Gastrocnemius medialis (tissue), 4 donors: ENCODE measurements at regions not wholly inside any gene's neighbourhood (a gene's known extent, or its start where the extent isn't known, plus 50 kb on each side); places are given as distances from the start of the nearest gene placed in this dataset.

Experiments
- ATAC-seq, 2 donors: fragments of 150-250 bp; one replicate each; pipeline ENCODE4 v1.9.1; 2016
- DNase-seq, 2 donors: peaks; one replicate each; pipeline ENCODE4 v3.0.0-alpha.2; 2019
- H3K27ac ChIP-seq, 4 donors: fragments of 200-600 bp; sonication (generic); 1 replicate in 1 of 4; 2 replicates in 3 of 4; pipeline ENCODE4 v1.5.1; 2016 to 2018; ENCODE audit warnings: mild to moderate bottlenecking in 2 of 4, moderate library complexity in 1 of 4
- H3K27me3 ChIP-seq, 3 donors: fragments of 200-600 bp; sonication (generic) in 2 of 3; 1 replicate in 1 of 3; 2 replicates in 2 of 3; pipeline versions ENCODE4 v1.5.1 to v1.6.0; 2016 to 2019; ENCODE audit warnings: mild to moderate bottlenecking in 1 of 3, moderate library complexity in 1 of 3
- H3K36me3 ChIP-seq, 2 donors: fragments of 200-600 bp; sonication (generic) in 1 of 2; one replicate each; pipeline ENCODE4 v1.5.1; 2017 to 2018
- H3K4me1 ChIP-seq, 2 donors: fragments of 200-600 bp; sonication (generic) in 1 of 2; one replicate each; pipeline ENCODE4 v1.5.1; 2016 to 2017; ENCODE audit warnings: mild to moderate bottlenecking in 2 of 2
- H3K4me3 ChIP-seq, 4 donors: fragments of 200-600 bp; sonication (generic) in 3 of 4; 1 replicate in 1 of 4; 2 replicates in 3 of 4; pipeline ENCODE4 v1.5.1; 2016 to 2019; ENCODE audit warnings: mild to moderate bottlenecking in 2 of 4
- H3K9me3 ChIP-seq, 3 donors: fragments of 200-600 bp; sonication (generic) in 2 of 3; 1 replicate in 1 of 3; 2 replicates in 2 of 3; pipeline ENCODE4 v1.5.1; 2016 to 2019
- POLR2A ChIP-seq, 2 donors: fragments of 450-650 bp; IDR thresholded peaks; one replicate each; pipeline ENCODE4 v1.6.1; 2017; ENCODE audit warnings: antibody characterized with exemption in 2 of 2, mild to moderate bottlenecking in 2 of 2, moderate library complexity in 2 of 2
- in situ Hi-C, 4 donors: fragments of 200-750 bp; cut with MboI; loops; one replicate each; pipeline versions ENCODE4 v1.15.0 to v1.8.0; 2017; ENCODE audit warnings: low sequenced_read_pairs in 4 of 4
- intact Hi-C: fragments of 100-400 bp; cut with DNase I; formaldehyde crosslinking; loops from one replicate; pipeline ENCODE4 v1.15.1; 2023; ENCODE audit warnings: low total_unique reads
- TF ChIP-seq, protein P1 (sequence below), 5 experiments: fragments of 450-650 bp in 3 of 5; fragments of 200-600 bp in 2 of 5; sonication (generic) in 2 of 5; IDR thresholded peaks in 4 of 5; conservative IDR thresholded peaks in 1 of 5; 1 replicate in 4 of 5; 2 replicates in 1 of 5; pipeline ENCODE4 v1.5.1; 2016 to 2019; ENCODE audit warnings: antibody characterized with exemption in 5 of 5, mild to moderate bottlenecking in 3 of 5, moderate library complexity in 3 of 5

DNA sequence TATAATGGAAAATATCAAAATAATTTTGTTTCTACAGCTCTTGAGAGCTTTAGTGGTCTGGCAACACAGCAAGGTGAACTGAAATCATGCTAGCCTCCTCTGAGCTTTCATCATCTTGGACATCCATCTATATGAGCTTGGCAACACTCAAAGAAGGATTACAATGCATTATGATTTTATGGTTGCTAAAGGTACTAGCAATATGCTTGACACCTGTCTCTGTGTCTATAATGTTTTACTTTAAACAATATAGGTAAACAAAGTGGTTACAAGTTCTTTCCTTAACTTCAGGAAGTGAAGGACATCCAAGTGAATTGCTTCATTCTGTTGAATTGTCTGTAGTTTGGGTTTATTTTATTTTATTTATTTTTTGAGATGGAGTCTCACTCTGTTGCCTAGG lies 203.7 kb upstream of the RRP15 start:
- intact Hi-C loops, result no loop called here
- TF ChIP-seq, protein P1, sequence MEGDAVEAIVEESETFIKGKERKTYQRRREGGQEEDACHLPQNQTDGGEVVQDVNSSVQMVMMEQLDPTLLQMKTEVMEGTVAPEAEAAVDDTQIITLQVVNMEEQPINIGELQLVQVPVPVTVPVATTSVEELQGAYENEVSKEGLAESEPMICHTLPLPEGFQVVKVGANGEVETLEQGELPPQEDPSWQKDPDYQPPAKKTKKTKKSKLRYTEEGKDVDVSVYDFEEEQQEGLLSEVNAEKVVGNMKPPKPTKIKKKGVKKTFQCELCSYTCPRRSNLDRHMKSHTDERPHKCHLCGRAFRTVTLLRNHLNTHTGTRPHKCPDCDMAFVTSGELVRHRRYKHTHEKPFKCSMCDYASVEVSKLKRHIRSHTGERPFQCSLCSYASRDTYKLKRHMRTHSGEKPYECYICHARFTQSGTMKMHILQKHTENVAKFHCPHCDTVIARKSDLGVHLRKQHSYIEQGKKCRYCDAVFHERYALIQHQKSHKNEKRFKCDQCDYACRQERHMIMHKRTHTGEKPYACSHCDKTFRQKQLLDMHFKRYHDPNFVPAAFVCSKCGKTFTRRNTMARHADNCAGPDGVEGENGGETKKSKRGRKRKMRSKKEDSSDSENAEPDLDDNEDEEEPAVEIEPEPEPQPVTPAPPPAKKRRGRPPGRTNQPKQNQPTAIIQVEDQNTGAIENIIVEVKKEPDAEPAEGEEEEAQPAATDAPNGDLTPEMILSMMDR (IDR thresholded peaks at IDR 0.05 in 4 of 5, conservative IDR thresholded peaks at IDR 0.05 in 1 of 5), result no peak
- TF ChIP-seq POLR2A (IDR thresholded peaks at IDR 0.05), result no peak
- ATAC-seq (no peak), DNase-seq (no peak)
- Histone ChIP-seq H3K27ac (no peak overlapping the region), H3K36me3 (no peaks in the 10 kb centered on the region), H3K4me1 (no peaks in the 10 kb centered on the region), H3K27me3 (no peaks in the 10 kb centered on the region), H3K9me3 (no peaks in the 10 kb centered on the region), H3K4me3 (no peak overlapping the region)
- in situ Hi-C loops, result no loop called here

GRCh38 chr1:218090459-218090858 lies 194.6 kb upstream of the RRP15 start:
- Histone ChIP-seq H3K9me3 (no peaks in the 10 kb centered on the region), H3K4me3 (no peak overlapping the region), H3K27me3 (no peaks in the 10 kb centered on the region), H3K4me1 (no peaks in the 10 kb centered on the region), H3K36me3 (no peaks in the 10 kb centered on the region), H3K27ac (no peak overlapping the region)
- TF ChIP-seq, protein P1 (IDR thresholded peaks at IDR 0.05 in 4 of 5, conservative IDR thresholded peaks at IDR 0.05 in 1 of 5), result no peak
- ATAC-seq (no peak), DNase-seq (no peak)
- in situ Hi-C loops, result no loop called here
- intact Hi-C loops, result no loop called here

- in situ Hi-C loops, result no loop called here
Observed at GRCh38 chr1:218101409-218101808, 183.7 kb upstream of the RRP15 start.

GRCh38 chr1:218108034-218108433 lies 177.1 kb upstream of the RRP15 start:
- no peak for TF ChIP-seq POLR2A (IDR thresholded peaks at IDR 0.05)
- TF ChIP-seq, protein P1 (IDR thresholded peaks at IDR 0.05 in 4 of 5, conservative IDR thresholded peaks at IDR 0.05 in 1 of 5), result no peak
- H3K9me3 ChIP-seq, result no peaks in the 10 kb centered on the region
- H3K36me3 ChIP-seq, result no peaks in the 10 kb centered on the region
- H3K27me3 ChIP-seq, result no peaks in the 10 kb centered on the region
- no peak overlapping the region for H3K4me3 ChIP-seq
- intact Hi-C loops (no loop called here), in situ Hi-C loops (no loop called here)
- no peaks in the 10 kb centered on the region for H3K4me1 ChIP-seq
- no peak for ATAC-seq
- no peak for DNase-seq
- H3K27ac ChIP-seq, result no peak overlapping the region

More at GRCh38 chr1:218101409-218101808, 183.7 kb upstream of the RRP15 start:
- Histone ChIP-seq H3K27ac (no peak overlapping the region), H3K4me3 (no peak overlapping the region), H3K27me3 (no peaks in the 10 kb centered on the region), H3K9me3 (no peaks in the 10 kb centered on the region), H3K36me3 (no peaks in the 10 kb centered on the region), H3K4me1 (no peaks in the 10 kb centered on the region)
- ATAC-seq (no peak), DNase-seq (no peak)
- TF ChIP-seq POLR2A (IDR thresholded peaks at IDR 0.05), result no peak
- TF ChIP-seq, protein P1 (IDR thresholded peaks at IDR 0.05 in 4 of 5, conservative IDR thresholded peaks at IDR 0.05 in 1 of 5), result no peak
- intact Hi-C loops, result no loop called here

DNA sequence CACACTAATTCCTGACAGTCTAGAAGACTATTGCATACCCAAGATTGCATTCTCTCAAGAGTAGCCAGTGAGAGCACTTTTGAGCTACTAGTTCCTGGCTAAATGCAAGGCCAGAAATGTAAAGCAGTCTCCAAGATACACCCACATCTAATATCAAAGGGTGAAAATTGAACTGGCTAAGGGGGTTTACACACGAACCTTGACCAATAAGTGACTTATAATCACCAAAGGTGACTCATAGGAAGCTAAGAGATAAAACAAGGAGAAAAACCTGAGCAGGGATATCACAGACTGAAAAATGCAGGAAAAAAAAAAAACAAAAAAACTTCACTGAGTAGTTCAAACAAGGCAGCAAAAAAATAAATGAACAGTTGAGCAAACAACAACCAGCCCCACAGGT lies 172.2 kb upstream of the RRP15 start:
- intact Hi-C loops (no loop called here), in situ Hi-C loops (no loop called here)
- Histone ChIP-seq H3K9me3 (no peaks in the 10 kb centered on the region), H3K27ac (no peak overlapping the region), H3K4me1 (no peaks in the 10 kb centered on the region), H3K4me3 (no peak overlapping the region), H3K27me3 (no peaks in the 10 kb centered on the region), H3K36me3 (no peaks in the 10 kb centered on the region)
- no peak for TF ChIP-seq POLR2A (IDR thresholded peaks at IDR 0.05)
- TF ChIP-seq, protein P1 (IDR thresholded peaks at IDR 0.05 in 4 of 5, conservative IDR thresholded peaks at IDR 0.05 in 1 of 5), result no peak
- DNase-seq (no peak), ATAC-seq (no peak)
